Amygdala (tissue), 56 donors: ENCODE measurements at regions not wholly inside any gene's neighbourhood (a gene's known extent, or its start where the extent isn't known, plus 50 kb on each side); places are given as distances from the start of the nearest gene placed in this dataset.
"Not testable (repeated sequence)": the region's sequence is repeated elsewhere in the genome, so short reads cannot be mapped to it uniquely, and the experiment has no call there.

ENCODE experiments used
- DNase-seq, 56 donors: peaks; one replicate each; lab custom pipeline; 2025; lab: John Stamatoyannopoulos, UW

DNA sequence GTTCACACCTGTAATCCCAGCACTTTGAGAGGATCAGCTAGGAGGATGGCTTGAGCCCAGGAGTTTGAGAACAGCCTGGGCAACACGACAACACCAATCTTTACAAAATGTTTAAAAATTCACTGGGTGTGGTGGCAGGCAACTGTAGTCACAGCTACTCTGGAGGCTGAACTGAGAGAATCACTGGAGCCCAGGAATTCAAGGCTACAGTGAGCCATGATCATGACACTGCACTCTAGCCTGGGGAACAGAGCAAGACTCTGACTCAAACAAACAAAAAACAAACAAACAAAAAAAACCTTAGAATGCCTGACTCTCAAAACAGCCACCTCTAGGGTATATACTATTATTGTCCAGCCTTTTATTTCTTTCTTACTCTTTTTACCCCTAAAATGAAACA, 56.5 kb upstream of the PAPSS2 start:
- DNase-seq, result no peak

DNA sequence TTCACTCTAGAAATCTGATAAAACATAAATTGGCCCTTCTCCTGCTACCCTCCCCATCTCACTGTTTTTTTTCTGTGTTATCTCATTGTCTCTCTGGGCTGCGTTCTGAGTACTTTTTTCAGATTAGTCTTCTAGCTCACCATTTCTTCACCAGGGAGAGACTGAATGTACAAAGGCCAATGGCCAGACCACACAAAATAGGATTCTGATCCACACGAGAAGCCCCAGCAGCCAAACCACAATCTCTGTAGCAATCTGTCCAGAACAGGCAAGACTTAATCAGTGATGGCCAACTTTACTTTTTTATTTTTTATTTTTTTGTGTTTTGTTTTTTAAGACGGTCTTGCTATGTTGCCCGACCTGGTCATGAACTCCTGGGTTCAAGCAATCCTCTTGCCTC, 55.9 kb upstream of the PAPSS2 start:
- no peak for DNase-seq

DNA sequence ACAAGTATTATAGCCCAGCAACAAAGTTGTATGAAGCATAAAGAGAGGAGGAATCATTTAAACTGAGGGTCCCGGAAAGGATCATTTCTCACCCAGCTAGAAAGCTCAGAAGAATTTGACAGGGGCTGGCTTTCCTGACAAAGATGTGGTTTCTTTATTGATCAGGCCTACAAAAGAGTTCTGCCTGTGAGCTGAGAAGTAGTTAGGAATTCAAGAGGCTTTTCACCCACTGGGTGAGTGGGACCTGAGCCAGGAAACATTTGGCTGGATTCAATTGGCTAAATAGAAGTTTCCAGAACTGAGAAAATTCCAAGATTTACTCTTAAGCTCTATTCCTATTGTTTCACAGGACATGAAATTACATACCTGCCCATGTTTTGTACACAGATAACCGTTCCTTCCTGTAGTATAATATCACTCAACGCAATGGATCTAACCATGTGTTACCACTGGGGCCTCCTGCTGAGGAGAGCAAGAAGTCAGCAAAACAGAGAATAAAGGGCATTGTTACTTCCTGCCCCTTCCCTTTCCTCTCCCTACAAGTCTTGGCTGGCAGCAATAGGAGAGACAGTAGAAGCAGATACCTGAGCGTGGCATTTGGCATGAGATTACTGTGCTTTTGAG, 53.9 kb upstream of the PAPSS2 start:
- DNase-seq, result peak in 10 of 56 donors; percentile 1 to 17 (median 6)

DNA sequence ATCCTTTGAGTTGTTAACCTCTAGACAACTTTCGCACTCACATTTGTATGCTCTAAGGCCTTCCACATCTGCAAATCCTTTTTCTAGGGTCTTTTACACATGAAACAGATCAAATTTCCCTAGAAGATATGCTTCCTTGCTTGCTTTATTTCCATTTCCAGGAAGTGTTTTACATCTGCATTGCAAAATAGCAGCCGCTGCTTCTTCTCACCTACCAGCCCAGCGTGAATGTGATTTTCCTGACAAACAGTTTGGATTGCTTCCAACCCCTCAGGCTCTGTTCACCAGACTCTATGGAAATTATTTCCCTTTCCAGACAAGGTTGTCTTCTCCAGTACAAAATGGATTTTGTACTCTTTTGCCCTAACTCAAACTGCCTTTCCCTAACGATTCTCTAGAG, 50.9 kb upstream of the PAPSS2 start:
- no peak for DNase-seq

DNA sequence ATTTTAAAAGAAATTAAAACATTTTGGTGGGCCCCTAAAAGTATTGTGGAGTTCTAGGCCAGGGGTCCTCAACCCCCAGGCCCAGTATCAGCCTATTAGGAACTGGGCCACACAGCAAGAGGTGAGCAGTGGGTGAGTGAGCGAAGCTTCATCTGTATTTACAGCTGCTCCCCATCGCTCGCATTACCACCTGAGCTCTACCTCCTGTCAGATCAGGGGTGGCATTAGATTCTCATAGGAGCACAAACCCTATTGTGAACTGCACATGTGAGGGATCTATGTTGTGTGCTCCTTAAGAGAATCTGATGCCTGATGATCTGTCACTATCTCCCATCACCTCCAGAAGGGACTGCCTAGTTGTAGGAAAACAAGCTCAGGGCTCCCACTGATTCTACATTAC, 50.1 kb upstream of the PAPSS2 start:
- DNase-seq, result not testable (repeated sequence)
